ENCODE measurements at regions not wholly inside any gene's neighbourhood (a gene's known extent, or its start where the extent isn't known, plus 50 kb on each side); places are given as distances from the start of the nearest gene placed in this dataset.

DNA sequence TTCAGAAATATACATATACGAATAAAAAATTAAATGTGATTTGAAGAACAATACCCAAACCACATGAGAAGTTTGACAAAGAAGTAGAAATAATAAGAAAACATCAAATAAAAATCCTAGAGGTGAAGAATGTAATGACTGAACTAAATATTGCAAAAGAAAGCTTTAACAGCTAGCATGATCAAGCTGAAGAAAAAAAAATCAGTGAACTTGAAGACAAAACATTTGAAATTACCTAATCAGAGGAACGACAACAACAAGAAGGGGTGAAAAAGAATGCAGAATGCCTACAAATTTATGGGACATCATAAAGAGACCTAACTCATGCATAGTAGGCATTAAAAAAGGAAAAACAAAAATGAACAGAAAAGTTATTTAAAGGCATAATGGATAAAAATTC, 60.5 kb upstream of the SPEF2 start:
- TF ChIP-seq POLR2A (IDR thresholded peaks at IDR 0.05; ENCODE audit: low read depth, low read length) = no peak
- TF ChIP-seq POLR2AphosphoS5 (IDR thresholded peaks at IDR 0.05; ENCODE audit: low read depth, low read length) = no peak

Data from GM12891 (cell line).